ENCODE measurements at regions not wholly inside any gene's neighbourhood (a gene's known extent, or its start where the extent isn't known, plus 50 kb on each side); places are given as distances from the start of the nearest gene placed in this dataset.

- no peak for TF ChIP-seq ARNT2 (CRISPR knock-in tag; IDR thresholded peaks at IDR 0.05; ENCODE audit: low read depth)
Observed at GRCh38 chr10:6654571-6654970, 74.5 kb upstream of the PRKCQ start (continued).

GRCh38 chr10:6650586-6650985, 70.5 kb upstream of the PRKCQ start:
- no peak for DNase-seq (ENCODE audit: low spot score)
- H3K79me2 ChIP-seq (ENCODE audit: insufficient read depth, low read length) = no peaks in the 10 kb centered on the region
- H3K4me1 ChIP-seq (ENCODE audit: insufficient read depth, low read length) = no peaks in the 10 kb centered on the region
- no peaks in the 10 kb centered on the region for H4K20me1 ChIP-seq (ENCODE audit: insufficient read depth, low read length)
- H3K27ac ChIP-seq (ENCODE audit: extremely low read length, insufficient read depth, low read length) = no peak overlapping the region
- ChIA-PET POLR2A (no interaction called here), CTCF (ENCODE audit: low intra/inter-chr PET ratio, low total read pairs) (no interaction called here)
- H3K27me3 ChIP-seq (ENCODE audit: control insufficient read depth in 1 of 2, insufficient read depth in 2 of 2, low read length in 2 of 2) = no peaks in the 10 kb centered on the region; a peak in 3 of 5 replicates
- 18% methylated on average over 6 of the region's 6 CpGs for WGBS (ENCODE audit: low lambda C conversion rate)
- BruUV-seq (replicated peaks) = no TSS peak
- no peak overlapping the region for H3K4me2 ChIP-seq (ENCODE audit: low read depth, low read length)
- no peak overlapping the region for H2AFZ ChIP-seq (ENCODE audit: low read length)
- H3K9me3 ChIP-seq (ENCODE audit: low read length) = no peaks in the 10 kb centered on the region
- no peaks in the 10 kb centered on the region for H3K36me3 ChIP-seq (replicated peaks in 1 of 2; ENCODE audit: control insufficient read depth in 1 of 2, insufficient read depth in 2 of 2, low read length in 2 of 2)
- no peak for FAIRE-seq
- H3K9ac ChIP-seq (ENCODE audit: insufficient read depth, low read depth, low read length) = no peak overlapping the region
- no peak for ATAC-seq
- TF ChIP-seq CREB1 (IDR thresholded peaks at IDR 0.05) (0 out of 2 replicates have a peak, but pooled peaks have one; percentile 12), CREB1 (CRISPR knock-in tag; IDR thresholded peaks at IDR 0.05) (no peak), MLLT10 (CRISPR knock-in tag; IDR thresholded peaks at IDR 0.05) (no peak)
- no peak overlapping the region for H3K4me3 ChIP-seq (replicated peaks in 1 of 3; ENCODE audit: insufficient read depth in 1 of 3, low read depth in 2 of 3, low read length in 3 of 3)
- intact Hi-C loops (cut with micrococcal nuclease; ENCODE audit: unreplicated experiment) = no loop called here
- in situ Hi-C loops (cut with HindIII; ENCODE audit: extremely low pct_ligation_motif_present, low pct_unique_long_range_greater_than_20kb) = no loop called here

- H3K27ac ChIP-seq (ENCODE audit: extremely low read length, insufficient read depth, low read length) = no peak overlapping the region
- no peak overlapping the region for H3K4me2 ChIP-seq (ENCODE audit: low read depth, low read length)
- no peak overlapping the region for H2AFZ ChIP-seq (ENCODE audit: low read length)
- no peaks in the 10 kb centered on the region for H3K4me1 ChIP-seq (ENCODE audit: insufficient read depth, low read length)
- in situ Hi-C loops (cut with HindIII; ENCODE audit: extremely low pct_ligation_motif_present, low pct_unique_long_range_greater_than_20kb) = no loop called here
- H3K36me3 ChIP-seq (replicated peaks in 1 of 2; ENCODE audit: control insufficient read depth in 1 of 2, insufficient read depth in 2 of 2, low read length in 2 of 2) = no peaks in the 10 kb centered on the region
- intact Hi-C loops (cut with micrococcal nuclease; ENCODE audit: unreplicated experiment) = loop anchor here (5.0 kb wide), 1 partner anchor 203 kb away; no protein-coding TSS in a partner anchor
- TF ChIP-seq ESRRA (CRISPR knock-in tag; IDR thresholded peaks at IDR 0.05; ENCODE audit: low read depth) = no peak
- no peak for TF ChIP-seq ZBED4 (CRISPR knock-in tag; IDR thresholded peaks at IDR 0.05; ENCODE audit: borderline replicate concordance)
- TF ChIP-seq CREB1 (IDR thresholded peaks at IDR 0.05) = peak; percentile 56
- TF ChIP-seq CREB1 (CRISPR knock-in tag; IDR thresholded peaks at IDR 0.05) = no peak
- ChIA-PET POLR2A (no interaction called here), CTCF (ENCODE audit: low intra/inter-chr PET ratio, low total read pairs) (no interaction called here)
- no peaks in the 10 kb centered on the region for H4K20me1 ChIP-seq (ENCODE audit: insufficient read depth, low read length)
- no peak for FAIRE-seq
- H3K9me3 ChIP-seq (ENCODE audit: low read length) = no peaks in the 10 kb centered on the region
- BruUV-seq (replicated peaks) = no TSS peak
- H3K27me3 ChIP-seq (ENCODE audit: control insufficient read depth in 1 of 2, insufficient read depth in 2 of 2, low read length in 2 of 2) = peaks cover 0 to 3% of the 10 kb centered on the region in 2 experiments; a peak in 3 of 5 replicates
- no peaks in the 10 kb centered on the region for H3K79me2 ChIP-seq (ENCODE audit: insufficient read depth, low read length)
- H3K4me3 ChIP-seq (replicated peaks in 1 of 3; ENCODE audit: insufficient read depth in 1 of 3, low read depth in 2 of 3, low read length in 3 of 3) = no peak overlapping the region
- WGBS (ENCODE audit: low lambda C conversion rate) = under 1% methylated on average over 6 of the region's 6 CpGs
- no peak for DNase-seq (ENCODE audit: low spot score)
- no peak for ATAC-seq
- H3K9ac ChIP-seq (ENCODE audit: insufficient read depth, low read depth, low read length) = no peak overlapping the region
Observed at GRCh38 chr10:6649903-6650302, 69.8 kb upstream of the PRKCQ start.
